ENCODE measurements at regions not wholly inside any gene's neighbourhood (a gene's known extent, or its start where the extent isn't known, plus 50 kb on each side); places are given as distances from the start of the nearest gene placed in this dataset.

DNA sequence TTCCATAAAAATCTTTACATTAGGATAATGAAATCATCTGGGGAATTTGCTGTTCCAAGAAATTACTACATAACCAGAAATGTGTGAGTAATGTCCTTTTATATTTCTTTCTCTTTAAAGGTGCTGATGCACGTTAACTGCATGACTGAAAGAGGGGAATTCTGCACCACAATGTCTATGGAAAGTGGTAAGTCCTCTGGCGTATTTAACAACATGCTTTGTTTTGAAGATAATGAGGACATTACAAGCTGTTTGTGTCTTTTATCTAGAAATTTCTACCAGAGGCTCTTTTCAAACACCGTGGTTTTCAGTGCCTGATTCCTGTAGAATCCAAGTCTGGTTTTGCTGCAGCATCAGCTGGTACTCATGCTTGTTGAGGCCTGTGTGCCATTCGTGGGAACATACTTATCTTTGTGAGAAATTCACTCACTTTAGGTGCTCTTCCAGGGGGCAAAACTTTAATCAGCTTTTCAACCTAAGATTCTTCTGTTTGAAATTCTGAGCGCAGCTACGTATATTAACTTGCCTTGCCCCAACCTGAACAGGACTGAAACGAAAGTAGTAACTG lies 257.2 kb downstream of the PDHA2 start:
- TF ChIP-seq POLR2A (IDR thresholded peaks at IDR 0.05) (no peak), CTCF (IDR thresholded peaks at IDR 0.05) (no peak)
